WTC11 (cell line): ENCODE measurements at regions not wholly inside any gene's neighbourhood (a gene's known extent, or its start where the extent isn't known, plus 50 kb on each side); places are given as distances from the start of the nearest gene placed in this dataset.

Experiments used
- ATAC-seq: fragments of 200-7000 bp; cut with Tn5 transposase; 2 replicates; pipeline ENCODE4 v1.10.0; 2021; ENCODE audit warnings: mild to moderate bottlenecking, moderate library complexity
- CTCF ChIA-PET: fragments of 300-600 bp; sonication (Branson Sonifier 250); formaldehyde crosslinking; loops from one replicate; lab custom pipeline; 2021; ENCODE audit warnings: antibody characterized with exemption; lab: Charles Lee
- POLR2A ChIA-PET: fragments of 350-600 bp; sonication (Branson Sonifier 250); formaldehyde crosslinking; loops from one replicate; lab custom pipeline; 2021; ENCODE audit warnings: antibody characterized with exemption; lab: Charles Lee
- DNase-seq: peaks from one replicate; pipeline ENCODE4 v3.0.0; 2021; ENCODE audit warnings: low spot score
- H3K27ac Mint-ChIP-seq: 2 replicates; pipeline ENCODE4 v1.8.0; 2021; ENCODE audit warnings: mixed read lengths
- H3K27me3 Mint-ChIP-seq: 2 replicates; pipeline ENCODE4 v1.8.0; 2021; ENCODE audit warnings: low read depth, mild to moderate bottlenecking, moderate library complexity, mixed read lengths
- H3K36me3 Mint-ChIP-seq: 2 replicates; pipeline ENCODE4 v1.8.0; 2021; ENCODE audit warnings: mixed read lengths
- H3K4me1 Mint-ChIP-seq: 2 replicates; pipeline ENCODE4 v1.8.0; 2022; ENCODE audit warnings: mixed read lengths
- H3K4me3 Mint-ChIP-seq: 2 replicates; pipeline ENCODE4 v1.8.0; 2021; ENCODE audit warnings: mild to moderate bottlenecking, moderate library complexity, mixed read lengths
- H3K9me3 Mint-ChIP-seq: 2 replicates; pipeline ENCODE4 v1.8.0; 2021; ENCODE audit warnings: mixed read lengths
- CBFB ChIP-seq: sonication (generic); formaldehyde crosslinking; IDR thresholded peaks from 2 replicates; pipeline ENCODE4 v1.8.1; 2022; ENCODE audit warnings: mild to moderate bottlenecking, low read depth, missing genetic modification reagents
- CREM ChIP-seq: sonication (generic); formaldehyde crosslinking; IDR thresholded peaks from 2 replicates; pipeline ENCODE4 v1.8.1; 2022; ENCODE audit warnings: mild to moderate bottlenecking, missing genetic modification reagents, moderate library complexity
- E2F5 ChIP-seq: sonication (generic); formaldehyde crosslinking; IDR thresholded peaks from 2 replicates; pipeline ENCODE4 v1.8.1; 2022; ENCODE audit warnings: mild to moderate bottlenecking, moderate library complexity, missing genetic modification reagents
- ELF4 ChIP-seq: sonication (generic); formaldehyde crosslinking; IDR thresholded peaks from 2 replicates; pipeline ENCODE4 v1.8.1; 2022; ENCODE audit warnings: low read depth, mild to moderate bottlenecking, moderate library complexity, missing genetic modification reagents
- FOXJ3 ChIP-seq: sonication (generic); formaldehyde crosslinking; IDR thresholded peaks from 2 replicates; pipeline ENCODE4 v1.9.0; 2021; ENCODE audit warnings: missing genetic modification reagents, mild to moderate bottlenecking, borderline replicate concordance
- GRHL2 ChIP-seq: fragments of 250-450 bp; sonication (Bioruptor Pico); IDR thresholded peaks from 2 replicates; pipeline ENCODE4 v1.8.0; 2022; ENCODE audit warnings: mild to moderate bottlenecking, moderate library complexity; ENCODE audit not compliant: insufficient replicate concordance, severe bottlenecking
- GTF2I ChIP-seq: fragments of 250-450 bp; sonication (Bioruptor Pico); conservative IDR thresholded peaks from 2 replicates; pipeline ENCODE4 v1.4.0; 2021; ENCODE audit warnings: mild to moderate bottlenecking
- MYBL2 ChIP-seq: sonication (generic); formaldehyde crosslinking; IDR thresholded peaks from 2 replicates; pipeline ENCODE4 v1.8.1; 2023; ENCODE audit warnings: mild to moderate bottlenecking, moderate library complexity, missing genetic modification reagents
- PRRX2 ChIP-seq: fragments of 250-450 bp; sonication (Bioruptor Pico); IDR thresholded peaks from 2 replicates; pipeline ENCODE4 v1.8.0; 2021; ENCODE audit warnings: mild to moderate bottlenecking
- RORB ChIP-seq: fragments of 250-450 bp; sonication (Bioruptor Pico); IDR thresholded peaks from 2 replicates; pipeline ENCODE4 v1.9.0; 2021; ENCODE audit warnings: mild to moderate bottlenecking
- SP1 ChIP-seq: sonication (generic); formaldehyde crosslinking; conservative IDR thresholded peaks from 2 replicates; pipeline ENCODE4 v1.8.1; 2022; ENCODE audit warnings: missing genetic modification reagents
- USF1 ChIP-seq: sonication (generic); formaldehyde crosslinking; IDR thresholded peaks from 2 replicates; pipeline ENCODE4 v1.8.0; 2022; ENCODE audit warnings: mild to moderate bottlenecking, missing genetic modification reagents
- ZNF138 ChIP-seq: sonication (generic); formaldehyde crosslinking; conservative IDR thresholded peaks from 2 replicates; pipeline ENCODE4 v1.8.1; 2022; ENCODE audit warnings: mild to moderate bottlenecking, moderate library complexity, missing genetic modification reagents
- ZNF263 ChIP-seq: sonication (generic); formaldehyde crosslinking; IDR thresholded peaks from 2 replicates; pipeline ENCODE4 v1.8.1; 2022; ENCODE audit warnings: low read depth, mild to moderate bottlenecking, moderate library complexity, missing genetic modification reagents
- TF ChIP-seq, protein P1 (sequence below): sonication (generic); formaldehyde crosslinking; IDR thresholded peaks from 2 replicates; pipeline ENCODE4 v1.8.1; 2022; ENCODE audit warnings: low read depth, mild to moderate bottlenecking, moderate library complexity, missing genetic modification reagents, borderline replicate concordance
- TF ChIP-seq, protein P2 (sequence below): sonication (generic); formaldehyde crosslinking; IDR thresholded peaks from 2 replicates; pipeline ENCODE4 v1.8.1; 2023; ENCODE audit warnings: mild to moderate bottlenecking, missing genetic modification reagents
- TF ChIP-seq, protein P3 (sequence below): fragments of 250-450 bp; sonication (Bioruptor Pico); IDR thresholded peaks from 2 replicates; pipeline ENCODE4 v2.1.2; 2022; ENCODE audit warnings: mild to moderate bottlenecking, moderate library complexity
- TF ChIP-seq, protein P4 (sequence below): sonication (generic); formaldehyde crosslinking; IDR thresholded peaks from 2 replicates; pipeline ENCODE4 v1.8.0; 2022; ENCODE audit warnings: mild to moderate bottlenecking, missing genetic modification reagents
- TF ChIP-seq, protein P5 (sequence below): sonication (generic); formaldehyde crosslinking; IDR thresholded peaks from 2 replicates; pipeline ENCODE4 v1.8.1; 2022; ENCODE audit warnings: mild to moderate bottlenecking, missing genetic modification reagents, moderate library complexity, borderline replicate concordance
- TF ChIP-seq, protein P6 (sequence below): sonication (generic); formaldehyde crosslinking; IDR thresholded peaks from 2 replicates; pipeline ENCODE4 v1.8.0; 2023; ENCODE audit warnings: missing genetic modification reagents

- no peak for ATAC-seq
- Mint-ChIP-seq H3K27ac (no peak overlapping the region), H3K4me1 (peaks cover 30% of the 10 kb centered on the region), H3K27me3 (peaks cover 4% of the 10 kb centered on the region; the same call in 1 of the 2 replicates), H3K4me3 (no peak overlapping the region), H3K36me3 (no peaks in the 10 kb centered on the region), H3K9me3 (peaks cover 9% of the 10 kb centered on the region)
- ChIA-PET POLR2A (no interaction called here), CTCF (no interaction called here)
- TF ChIP-seq, protein P1, sequence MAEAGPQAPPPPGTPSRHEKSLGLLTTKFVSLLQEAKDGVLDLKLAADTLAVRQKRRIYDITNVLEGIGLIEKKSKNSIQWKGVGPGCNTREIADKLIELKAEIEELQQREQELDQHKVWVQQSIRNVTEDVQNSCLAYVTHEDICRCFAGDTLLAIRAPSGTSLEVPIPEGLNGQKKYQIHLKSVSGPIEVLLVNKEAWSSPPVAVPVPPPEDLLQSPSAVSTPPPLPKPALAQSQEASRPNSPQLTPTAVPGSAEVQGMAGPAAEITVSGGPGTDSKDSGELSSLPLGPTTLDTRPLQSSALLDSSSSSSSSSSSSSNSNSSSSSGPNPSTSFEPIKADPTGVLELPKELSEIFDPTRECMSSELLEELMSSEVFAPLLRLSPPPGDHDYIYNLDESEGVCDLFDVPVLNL (CRISPR knock-in tag) = no peak
- TF ChIP-seq USF1 (no peak), GTF2I (CRISPR knock-in tag) (no peak), MYBL2 (CRISPR knock-in tag) (no peak), GRHL2 (CRISPR knock-in tag) (no peak), CBFB (CRISPR knock-in tag) (no peak), ZNF138 (CRISPR knock-in tag) (no peak), ELF4 (CRISPR knock-in tag) (no peak), CREM (CRISPR knock-in tag) (no peak), FOXJ3 (CRISPR knock-in tag) (no peak), ZNF263 (CRISPR knock-in tag) (no peak), RORB (CRISPR knock-in tag) (no peak), PRRX2 (CRISPR knock-in tag) (no peak), SP1 (CRISPR knock-in tag) (no peak), E2F5 (CRISPR knock-in tag) (no peak)
- TF ChIP-seq, protein P2, sequence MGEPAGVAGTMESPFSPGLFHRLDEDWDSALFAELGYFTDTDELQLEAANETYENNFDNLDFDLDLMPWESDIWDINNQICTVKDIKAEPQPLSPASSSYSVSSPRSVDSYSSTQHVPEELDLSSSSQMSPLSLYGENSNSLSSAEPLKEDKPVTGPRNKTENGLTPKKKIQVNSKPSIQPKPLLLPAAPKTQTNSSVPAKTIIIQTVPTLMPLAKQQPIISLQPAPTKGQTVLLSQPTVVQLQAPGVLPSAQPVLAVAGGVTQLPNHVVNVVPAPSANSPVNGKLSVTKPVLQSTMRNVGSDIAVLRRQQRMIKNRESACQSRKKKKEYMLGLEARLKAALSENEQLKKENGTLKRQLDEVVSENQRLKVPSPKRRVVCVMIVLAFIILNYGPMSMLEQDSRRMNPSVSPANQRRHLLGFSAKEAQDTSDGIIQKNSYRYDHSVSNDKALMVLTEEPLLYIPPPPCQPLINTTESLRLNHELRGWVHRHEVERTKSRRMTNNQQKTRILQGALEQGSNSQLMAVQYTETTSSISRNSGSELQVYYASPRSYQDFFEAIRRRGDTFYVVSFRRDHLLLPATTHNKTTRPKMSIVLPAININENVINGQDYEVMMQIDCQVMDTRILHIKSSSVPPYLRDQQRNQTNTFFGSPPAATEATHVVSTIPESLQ (CRISPR knock-in tag) = no peak
- TF ChIP-seq, protein P3, sequence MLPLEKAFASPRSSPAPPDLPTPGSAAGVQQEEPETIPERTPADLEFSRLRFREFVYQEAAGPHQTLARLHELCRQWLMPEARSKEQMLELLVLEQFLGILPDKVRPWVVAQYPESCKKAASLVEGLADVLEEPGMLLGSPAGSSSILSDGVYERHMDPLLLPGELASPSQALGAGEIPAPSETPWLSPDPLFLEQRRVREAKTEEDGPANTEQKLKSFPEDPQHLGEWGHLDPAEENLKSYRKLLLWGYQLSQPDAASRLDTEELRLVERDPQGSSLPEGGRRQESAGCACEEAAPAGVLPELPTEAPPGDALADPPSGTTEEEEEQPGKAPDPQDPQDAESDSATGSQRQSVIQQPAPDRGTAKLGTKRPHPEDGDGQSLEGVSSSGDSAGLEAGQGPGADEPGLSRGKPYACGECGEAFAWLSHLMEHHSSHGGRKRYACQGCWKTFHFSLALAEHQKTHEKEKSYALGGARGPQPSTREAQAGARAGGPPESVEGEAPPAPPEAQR (CRISPR knock-in tag) = no peak
- TF ChIP-seq, protein P4, sequence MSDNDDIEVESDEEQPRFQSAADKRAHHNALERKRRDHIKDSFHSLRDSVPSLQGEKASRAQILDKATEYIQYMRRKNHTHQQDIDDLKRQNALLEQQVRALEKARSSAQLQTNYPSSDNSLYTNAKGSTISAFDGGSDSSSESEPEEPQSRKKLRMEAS (CRISPR knock-in tag) = no peak
- TF ChIP-seq, protein P5, sequence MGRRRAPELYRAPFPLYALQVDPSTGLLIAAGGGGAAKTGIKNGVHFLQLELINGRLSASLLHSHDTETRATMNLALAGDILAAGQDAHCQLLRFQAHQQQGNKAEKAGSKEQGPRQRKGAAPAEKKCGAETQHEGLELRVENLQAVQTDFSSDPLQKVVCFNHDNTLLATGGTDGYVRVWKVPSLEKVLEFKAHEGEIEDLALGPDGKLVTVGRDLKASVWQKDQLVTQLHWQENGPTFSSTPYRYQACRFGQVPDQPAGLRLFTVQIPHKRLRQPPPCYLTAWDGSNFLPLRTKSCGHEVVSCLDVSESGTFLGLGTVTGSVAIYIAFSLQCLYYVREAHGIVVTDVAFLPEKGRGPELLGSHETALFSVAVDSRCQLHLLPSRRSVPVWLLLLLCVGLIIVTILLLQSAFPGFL (CRISPR knock-in tag) = no peak
- TF ChIP-seq, protein P6, sequence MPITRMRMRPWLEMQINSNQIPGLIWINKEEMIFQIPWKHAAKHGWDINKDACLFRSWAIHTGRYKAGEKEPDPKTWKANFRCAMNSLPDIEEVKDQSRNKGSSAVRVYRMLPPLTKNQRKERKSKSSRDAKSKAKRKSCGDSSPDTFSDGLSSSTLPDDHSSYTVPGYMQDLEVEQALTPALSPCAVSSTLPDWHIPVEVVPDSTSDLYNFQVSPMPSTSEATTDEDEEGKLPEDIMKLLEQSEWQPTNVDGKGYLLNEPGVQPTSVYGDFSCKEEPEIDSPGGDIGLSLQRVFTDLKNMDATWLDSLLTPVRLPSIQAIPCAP (CRISPR knock-in tag) = no peak
- DNase-seq = no peak
Observed at GRCh38 chr6:167686204-167686893, 140.4 kb upstream of the AFDN start.
